GM12878 (cell line): ENCODE measurements at regions not wholly inside any gene's neighbourhood (a gene's known extent, or its start where the extent isn't known, plus 50 kb on each side); places are given as distances from the start of the nearest gene placed in this dataset.
"Not testable (repeated sequence)": the region's sequence is repeated elsewhere in the genome, so short reads cannot be mapped to it uniquely, and the experiment has no call there.

Source experiments
- ATAC-seq: fragments of 200-7000 bp; cut with Tn5 transposase; 3 replicates; pipeline ENCODE4 v1.9.1; 2020; ENCODE audit warnings: mild to moderate bottlenecking, moderate library complexity
- BruUV-seq: library from RNA; stranded (reverse); fragments of 400-500 nt; replicated peaks from 2 replicates; lab custom pipeline; 2021; lab: Mats Ljungman, UMichigan
- CTCF ChIA-PET: fragments of 300-600 bp; sonication (Branson Sonifier 250); formaldehyde crosslinking; extraction: SDS; loops from one replicate; lab custom pipeline; 2021; ENCODE audit warnings: inconsistent platforms; lab: Yijun Ruan, JAX
- POLR2A ChIA-PET: fragments of 350-600 bp; formaldehyde crosslinking; extraction: SDS; loops from one replicate; lab custom pipeline; 2021; ENCODE audit warnings: inconsistent platforms; lab: Charles Lee
- RAD21 ChIA-PET: fragments of 300-600 bp; sonication (Branson Sonifier 250); formaldehyde crosslinking; loops from one replicate; lab custom pipeline; 2023; ENCODE audit warnings: antibody characterized with exemption; ENCODE audit not compliant: unreplicated experiment; lab: Charles Lee
- SMC1A ChIA-PET: fragments of 300-600 bp; sonication (Branson Sonifier 250); formaldehyde crosslinking; loops from one replicate; lab custom pipeline; 2023; ENCODE audit not compliant: unreplicated experiment, uncharacterized antibody; lab: Charles Lee
- DNase-seq: peaks from one replicate; pipeline ENCODE4 v3.0.0-alpha.2; 2011; ENCODE audit warnings: low read depth, low spot score
- FAIRE-seq: peaks from 3 replicates; lab custom pipeline; 2011; peaks lifted over from hg19 to GRCh38; lab: Jason Lieb, UNC
- H2AFZ ChIP-seq: 2 replicates; pipeline ENCODE4 v1.6.0; 2011; ENCODE audit warnings: low read depth, low read length, control low read depth; ENCODE audit not compliant: control insufficient read depth
- H3K27ac ChIP-seq: 2 replicates; pipeline ENCODE4 v1.5.1; 2011; ENCODE audit warnings: control low read depth; ENCODE audit not compliant: control insufficient read depth, insufficient read depth
- H3K27me3 ChIP-seq, 2 experiments: replicated peaks in 1 of 2; 2 replicates each; pipeline versions ENCODE4 v1.6.0 to v1.6.1; 2011; ENCODE audit warnings: low read length in 1 of 2; ENCODE audit not compliant: control insufficient read depth in 2 of 2, insufficient read depth in 2 of 2
- H3K36me3 ChIP-seq, 2 experiments: 2 replicates each; pipeline ENCODE4 v1.5.1; 2011; ENCODE audit warnings: low read length in 1 of 2; ENCODE audit not compliant: control insufficient read depth in 2 of 2, insufficient read depth in 2 of 2
- H3K4me1 ChIP-seq: 2 replicates; pipeline ENCODE4 v1.6.1; 2011; ENCODE audit warnings: mild to moderate bottlenecking, low read length, moderate library complexity, mixed read lengths; ENCODE audit not compliant: control insufficient read depth, insufficient read depth
- H3K4me2 ChIP-seq: 2 replicates; pipeline ENCODE4 v1.6.0; 2011; ENCODE audit warnings: control low read depth; ENCODE audit not compliant: control insufficient read depth, insufficient read depth
- H3K4me3 ChIP-seq: fragments of 200-600 bp; sonication (generic); 2 replicates; pipeline ENCODE4 v1.5.1; 2016
- H3K79me2 ChIP-seq: 2 replicates; pipeline ENCODE4 v1.6.0; 2011; ENCODE audit warnings: low read length; ENCODE audit not compliant: control insufficient read depth, insufficient read depth
- H3K9ac ChIP-seq: 2 replicates; pipeline ENCODE4 v1.8.0; 2011; ENCODE audit warnings: low read length, control low read depth, mixed read lengths; ENCODE audit not compliant: control insufficient read depth, insufficient read depth
- H3K9me3 ChIP-seq: replicated peaks from 3 replicates; pipeline ENCODE4 v1.5.1; 2011; ENCODE audit warnings: mild to moderate bottlenecking, low read length; ENCODE audit not compliant: control insufficient read depth, insufficient read depth
- H4K20me1 ChIP-seq: 2 replicates; pipeline ENCODE4 v1.6.0; 2011; ENCODE audit not compliant: control insufficient read depth, insufficient read depth
- BCLAF1 ChIP-seq: fragments of 450-650 bp; IDR thresholded peaks from 2 replicates; pipeline ENCODE4 v1.6.1; 2017; ENCODE audit warnings: antibody characterized with exemption, mild to moderate bottlenecking, moderate library complexity
- CBX5 ChIP-seq: sonication (generic); IDR thresholded peaks from 2 replicates; pipeline ENCODE4 v1.6.1; 2016; ENCODE audit warnings: low read depth, moderate library complexity, mild to moderate bottlenecking, inconsistent platforms
- CHD1 ChIP-seq: IDR thresholded peaks from 2 replicates; pipeline ENCODE4 v1.6.1; 2012; ENCODE audit warnings: low read depth, low read length, improper control_type of control experiment
- E4F1 ChIP-seq: fragments of 450-650 bp; IDR thresholded peaks from 2 replicates; pipeline ENCODE4 v1.6.1; 2018; ENCODE audit warnings: borderline replicate concordance, mild to moderate bottlenecking; ENCODE audit not compliant: partially characterized antibody
- MEF2A ChIP-seq: IDR thresholded peaks from 2 replicates; pipeline ENCODE4 v1.6.1; 2011; ENCODE audit warnings: low read depth, mild to moderate bottlenecking, low read length, moderate library complexity; ENCODE audit not compliant: insufficient read depth
- RBBP5 ChIP-seq: fragments of 200-600 bp; sonication (generic); conservative IDR thresholded peaks from 2 replicates; pipeline ENCODE4 v1.6.1; 2016
- SREBF1 ChIP-seq: IDR thresholded peaks from 2 replicates; pipeline ENCODE4 v1.6.1; 2012; ENCODE audit warnings: mild to moderate bottlenecking, low read length
- YY1 ChIP-seq: IDR thresholded peaks from 2 replicates; pipeline ENCODE4 v1.6.1; 2011; ENCODE audit warnings: low read depth, mild to moderate bottlenecking, low read length
- ZNF207 ChIP-seq: fragments of 450-650 bp; IDR thresholded peaks from 2 replicates; pipeline ENCODE4 v1.6.1; 2014; ENCODE audit warnings: antibody characterized with exemption, mild to moderate bottlenecking, borderline replicate concordance
- ZZZ3 ChIP-seq: IDR thresholded peaks from 2 replicates; pipeline ENCODE4 v1.6.1; 2011; ENCODE audit warnings: low read depth; ENCODE audit not compliant: control insufficient read depth, insufficient read length
- WGBS: methylation state at CpG from one replicate; pipeline ENCODE4 v1.1.6; 2016; ENCODE audit warnings: low lambda C conversion rate; ENCODE audit not compliant: insufficient replicate concordance, insufficient coverage; ENCODE audit errors: missing lambda C conversion rate; 5-methylcytosine and 5-hydroxymethylcytosine counted together
- in situ Hi-C: fragments of 300-500 bp; cut with MboI; formaldehyde crosslinking; loops from 9 replicates; pipeline ENCODE4 v1.14.3; 2018; ENCODE audit warnings: mixed read lengths
- intact Hi-C: fragments of 100-400 bp; cut with micrococcal nuclease; formaldehyde crosslinking; loops from one replicate; pipeline ENCODE4 v1.14.2; 2022; ENCODE audit not compliant: unreplicated experiment

GRCh38 chr14:26663506-26663905, 65.7 kb upstream of the NOVA1 start (continued):
- no peak for TF ChIP-seq MEF2A

- H3K9me3 ChIP-seq, H2AFZ ChIP-seq, H3K9ac ChIP-seq, H3K4me1 ChIP-seq, H3K27ac ChIP-seq, H4K20me1 ChIP-seq, RAD21 ChIA-PET, SMC1A ChIA-PET, ATAC-seq, H3K4me3 ChIP-seq, intact Hi-C loops, H3K36me3 ChIP-seq, BruUV-seq, POLR2A ChIA-PET, FAIRE-seq, H3K79me2 ChIP-seq, CTCF ChIA-PET, H3K4me2 ChIP-seq, DNase-seq, H3K27me3 ChIP-seq, in situ Hi-C loops: not testable (repeated sequence)
- 72% methylated on average over 18 of the region's 31 CpGs for WGBS
Measured at GRCh38 chr14:26678732-26679420, 81.0 kb upstream of the NOVA1 start.

- 57% methylated on average over 1 of the region's 1 CpG for WGBS
- Histone ChIP-seq H4K20me1 (no peaks in the 10 kb centered on the region), H3K27ac (no peak overlapping the region), H2AFZ (no peak overlapping the region), H3K79me2 (no peaks in the 10 kb centered on the region), H3K36me3 (no peaks in the 10 kb centered on the region), H3K4me2 (no peak overlapping the region), H3K9me3 (no peaks in the 10 kb centered on the region), H3K9ac (no peak overlapping the region), H3K27me3 (no peaks in the 10 kb centered on the region), H3K4me1 (no peaks in the 10 kb centered on the region), H3K4me3 (no peak overlapping the region)
- DNase-seq (no peak), FAIRE-seq (no peak), ATAC-seq (no peak)
- intact Hi-C loops: no loop called here
- in situ Hi-C loops: no loop called here
- BruUV-seq: no TSS peak
- ChIA-PET POLR2A (no interaction called here), CTCF (no interaction called here), RAD21 (no interaction called here), SMC1A (no interaction called here)
- TF ChIP-seq YY1 (no peak), SREBF1 (no peak), RBBP5 (no peak), ZNF207 (no peak), E4F1 (no peak), BCLAF1 (no peak), CHD1 (no peak), ZZZ3 (no peak), CBX5 (no peak)
Measured at GRCh38 chr14:26685401-26685800, 87.6 kb upstream of the NOVA1 start.
